CD4-positive, alpha-beta T cell treated with Interleukin-21 for 1 hour (primary cell): ENCODE measurements at regions not wholly inside any gene's neighbourhood (a gene's known extent, or its start where the extent isn't known, plus 50 kb on each side); places are given as distances from the start of the nearest gene placed in this dataset.

Experiments
- DNase-seq: peaks from one replicate; pipeline ENCODE4 v3.0.0-alpha.2; 2020

DNA sequence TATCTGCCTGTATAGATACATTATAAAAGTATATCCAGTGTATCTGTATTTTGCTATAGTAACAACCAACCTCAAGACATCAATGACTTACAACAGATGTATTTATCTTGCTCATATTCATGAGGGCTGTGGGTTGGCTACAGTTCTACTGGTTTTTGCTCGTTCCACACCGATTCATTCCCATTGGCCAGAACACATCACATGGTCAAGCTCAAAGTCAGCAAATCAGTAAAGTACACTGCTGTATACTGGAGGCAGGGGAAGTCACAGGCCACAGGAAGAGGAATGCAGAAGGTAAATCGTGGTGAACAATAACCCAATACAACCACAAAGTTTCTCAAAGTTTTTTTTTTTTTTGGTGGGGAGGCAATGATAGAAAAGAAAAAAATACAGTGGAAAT, 180.0 kb upstream of the CDKN3 start:
- no peak for DNase-seq

DNA sequence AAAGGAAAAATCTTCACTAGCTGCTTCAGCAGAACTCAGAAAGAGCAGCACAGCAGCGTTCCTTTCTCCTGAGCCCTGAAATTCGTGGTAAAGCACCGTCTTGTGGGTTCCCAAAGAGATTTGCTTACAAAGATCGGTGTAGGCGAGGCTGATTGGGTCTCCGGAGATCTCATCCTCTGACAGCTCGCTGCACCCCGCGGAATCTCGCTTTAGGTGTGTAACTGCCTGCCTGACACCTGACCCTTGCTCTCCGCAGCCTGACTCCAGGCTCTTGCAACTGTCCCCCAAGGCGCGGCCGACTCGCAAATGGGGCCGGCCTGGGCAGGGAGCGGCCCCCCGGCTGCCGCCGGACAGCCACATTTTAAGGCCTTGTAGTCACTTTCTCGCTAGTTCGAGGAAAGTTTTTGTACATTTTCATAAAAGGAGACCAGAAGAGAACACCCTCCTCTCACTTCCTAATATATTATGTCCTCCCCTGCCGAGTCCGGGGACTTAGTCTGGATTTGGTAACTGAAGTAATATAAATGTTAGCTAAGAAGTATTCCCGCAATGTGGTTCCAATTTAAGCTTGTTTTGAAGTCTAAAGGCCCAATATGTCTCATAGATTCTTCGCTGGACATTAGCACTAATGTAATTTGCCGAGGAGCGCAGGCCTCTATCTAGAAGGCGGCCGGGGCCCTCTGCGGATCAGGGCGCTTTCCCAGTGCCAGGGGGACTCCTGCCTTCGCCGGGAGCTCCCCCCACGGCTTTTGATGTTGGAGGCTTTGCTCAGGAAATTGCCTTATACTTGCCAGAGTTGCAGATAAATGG, 177.3 kb upstream of the CDKN3 start:
- DNase-seq = no peak

DNA sequence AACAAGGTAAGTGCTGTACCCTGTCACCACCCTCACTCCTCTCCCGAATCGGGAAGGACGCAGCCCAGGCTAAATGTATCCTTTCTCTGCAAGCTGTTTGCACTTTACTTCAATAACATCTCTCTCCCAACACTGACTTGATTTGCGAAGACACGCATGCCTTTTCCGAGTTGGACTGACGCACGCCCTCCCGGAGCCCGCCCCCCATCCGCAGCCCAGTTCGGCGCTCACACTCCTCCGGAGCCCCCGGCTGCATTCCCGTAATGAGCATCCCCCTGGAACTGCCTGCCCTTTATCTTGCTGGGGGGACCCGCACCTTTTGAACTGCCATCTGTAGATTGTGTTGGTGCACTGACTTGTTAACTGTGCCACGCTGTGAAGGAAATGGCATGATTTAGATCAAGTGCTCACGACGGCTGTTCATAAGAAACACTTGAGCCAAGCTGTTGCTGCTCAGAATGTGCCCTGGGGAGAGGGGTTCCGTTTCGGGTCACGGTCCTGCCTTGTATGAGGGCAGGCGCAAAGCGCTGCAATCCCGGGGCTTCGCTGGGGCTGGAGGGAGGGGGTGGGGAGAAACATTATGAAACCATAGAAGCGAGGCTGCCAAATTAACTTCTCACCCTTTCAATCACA, 176.6 kb upstream of the CDKN3 start:
- no peak for DNase-seq

DNA sequence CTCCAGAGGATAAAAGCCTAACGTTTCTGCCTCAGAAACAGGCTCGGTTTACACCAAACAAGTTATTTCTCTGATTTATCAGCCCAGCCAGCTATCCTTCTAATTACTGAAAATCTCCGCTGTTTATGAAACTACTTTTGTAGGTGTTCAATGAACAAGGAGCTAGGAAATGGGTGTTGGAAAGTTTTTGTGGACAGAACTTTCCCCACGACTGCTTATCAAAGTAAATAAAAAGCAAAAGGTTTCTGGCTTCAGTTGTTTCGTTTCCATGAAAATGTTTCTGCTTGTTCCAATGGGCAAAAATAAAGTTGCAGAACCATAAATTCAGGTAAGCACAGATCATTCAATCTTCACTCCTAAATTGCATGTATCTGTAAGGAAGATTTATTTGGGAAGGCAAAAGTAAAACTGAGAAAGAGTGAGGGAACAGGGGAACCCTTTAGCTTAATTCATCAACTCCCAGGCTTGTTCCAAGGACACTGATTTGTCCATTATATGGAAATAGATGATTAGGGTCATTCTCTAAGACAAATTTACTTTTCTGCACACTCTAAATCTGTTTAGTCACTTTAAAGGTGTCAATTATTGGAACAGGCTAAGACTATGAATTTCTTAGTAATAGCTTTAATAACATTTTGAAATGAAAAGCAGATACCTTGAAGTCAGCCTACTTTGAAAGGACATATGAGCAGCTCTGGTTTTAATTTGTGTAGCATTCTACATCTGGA, 175.9 kb upstream of the CDKN3 start:
- no peak for DNase-seq

DNA sequence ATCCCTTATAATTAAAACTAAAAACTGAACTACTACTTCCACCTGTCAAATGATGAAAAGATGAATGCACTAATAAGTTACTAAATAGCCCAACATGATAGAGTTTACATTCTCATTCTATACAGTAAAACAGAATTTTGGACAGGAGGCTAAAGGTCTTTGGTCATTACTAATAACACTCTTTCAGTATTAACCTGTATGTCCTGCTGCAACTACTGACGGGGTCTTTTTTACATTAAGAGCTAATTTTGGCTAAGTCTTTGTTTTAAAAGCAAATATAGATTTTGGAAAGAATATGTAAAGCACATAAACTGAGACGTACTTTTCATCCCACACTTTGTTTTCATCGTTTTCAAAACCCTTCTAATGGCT, 175.4 kb upstream of the CDKN3 start:
- DNase-seq = no peak

DNA sequence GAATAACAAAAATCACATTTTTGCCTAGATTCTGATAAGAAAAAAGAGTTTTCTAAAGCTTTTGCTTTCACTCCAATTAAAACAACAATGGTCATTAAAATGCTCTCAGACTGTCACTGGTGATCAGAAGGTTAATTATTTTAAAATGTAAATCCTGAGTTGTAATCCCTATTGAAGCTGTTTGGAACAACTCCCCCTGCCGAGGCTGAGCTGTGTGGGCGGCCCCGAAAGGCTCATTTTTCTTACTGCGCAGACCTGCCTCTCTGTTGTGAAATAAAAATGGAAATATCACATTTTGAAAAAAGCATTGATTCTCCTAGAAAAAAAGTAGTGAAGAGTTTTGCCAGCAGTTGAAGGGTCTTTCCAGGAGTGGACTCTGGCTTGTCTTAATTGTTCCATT, 174.8 kb upstream of the CDKN3 start:
- DNase-seq = no peak

DNA sequence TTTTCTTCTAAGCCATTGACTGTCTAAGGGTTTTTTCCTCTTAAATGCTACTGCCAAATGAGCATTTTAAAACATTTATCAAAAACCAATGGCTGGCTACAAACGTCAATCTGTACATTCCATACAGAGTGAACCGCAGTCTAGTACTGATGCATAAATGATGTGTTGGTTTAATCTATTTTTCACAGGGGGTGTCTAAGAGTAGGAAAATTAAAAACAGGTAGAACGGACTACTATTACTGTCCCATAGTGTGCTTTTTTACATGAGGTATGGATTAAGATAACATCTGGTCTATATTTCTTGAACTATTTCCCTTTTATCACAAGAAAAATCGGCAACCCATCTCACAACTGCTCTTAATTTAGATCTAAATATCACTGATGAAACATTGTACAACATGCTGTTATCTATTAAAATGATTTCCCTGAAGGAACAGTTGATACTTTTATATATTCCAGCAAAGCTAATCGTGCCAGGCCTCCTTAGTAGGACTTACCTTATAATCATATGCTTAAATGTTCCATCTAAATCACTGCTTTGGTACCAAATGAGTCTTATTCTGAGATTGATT, 172.9 kb upstream of the CDKN3 start:
- DNase-seq = no peak

DNA sequence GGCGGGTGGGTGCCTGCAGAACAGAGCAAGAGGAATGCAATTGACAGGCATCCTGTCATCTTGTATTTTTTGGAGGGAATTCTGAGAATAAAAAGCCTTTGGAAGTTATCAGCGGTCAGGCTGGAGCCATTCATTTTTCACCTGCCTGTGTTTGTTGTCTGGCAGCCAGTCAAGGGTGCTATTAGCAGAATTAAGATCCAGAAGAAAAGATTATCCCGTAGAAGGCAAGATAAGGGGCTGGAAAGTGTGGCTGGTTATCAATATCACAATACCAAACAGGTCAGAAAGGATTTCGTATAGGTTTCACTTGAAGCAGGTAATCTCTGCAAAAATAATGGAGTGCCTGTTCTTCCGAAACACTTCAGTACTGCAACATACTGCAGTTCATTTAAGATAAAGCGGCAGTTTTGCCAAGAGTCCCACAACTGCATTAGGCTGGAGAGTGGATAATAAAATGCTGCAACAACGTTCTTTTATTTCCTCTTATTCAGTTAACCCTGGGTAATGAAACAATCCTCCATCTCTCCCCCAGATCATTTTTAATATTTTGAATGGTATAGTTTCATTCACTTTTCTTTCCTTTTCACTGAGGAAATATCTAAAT, 171.2 kb upstream of the CDKN3 start:
- no peak for DNase-seq

DNA sequence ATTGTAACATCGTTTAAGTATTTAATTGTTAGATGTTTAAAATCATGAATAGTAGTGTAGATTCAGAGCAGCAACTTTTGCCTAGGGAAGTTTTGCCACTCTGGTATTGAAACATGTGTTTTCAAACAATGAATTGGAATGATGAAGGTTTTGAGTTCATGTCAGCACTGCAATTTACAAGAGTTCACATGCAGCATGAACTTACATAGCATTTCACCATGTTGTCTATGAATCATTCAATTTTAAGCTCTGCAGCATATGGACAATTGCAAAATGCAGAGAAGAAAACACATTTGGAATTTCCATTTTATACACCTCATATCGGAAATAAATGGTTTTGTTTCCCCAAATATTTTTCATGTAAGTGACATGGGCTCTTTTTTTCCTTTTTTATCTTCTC, 170.7 kb upstream of the CDKN3 start:
- DNase-seq = no peak

DNA sequence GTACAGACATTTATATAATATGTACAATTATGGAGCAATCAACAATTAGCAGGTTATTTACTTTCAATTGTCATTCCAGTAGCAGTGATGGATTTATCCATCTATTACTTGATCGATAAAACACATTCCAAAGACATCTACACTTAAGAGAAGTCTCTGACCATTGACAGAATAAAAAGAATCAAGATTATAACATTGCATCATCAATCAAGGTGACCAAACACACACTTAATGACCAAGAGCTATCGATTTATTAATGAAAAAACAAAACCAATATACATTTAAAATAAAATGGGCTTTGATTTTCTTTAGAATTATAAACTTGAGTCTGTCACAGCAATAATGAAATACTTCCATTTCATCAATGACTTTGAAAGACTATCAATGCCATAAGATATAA, 170.2 kb upstream of the CDKN3 start:
- DNase-seq = no peak

DNA sequence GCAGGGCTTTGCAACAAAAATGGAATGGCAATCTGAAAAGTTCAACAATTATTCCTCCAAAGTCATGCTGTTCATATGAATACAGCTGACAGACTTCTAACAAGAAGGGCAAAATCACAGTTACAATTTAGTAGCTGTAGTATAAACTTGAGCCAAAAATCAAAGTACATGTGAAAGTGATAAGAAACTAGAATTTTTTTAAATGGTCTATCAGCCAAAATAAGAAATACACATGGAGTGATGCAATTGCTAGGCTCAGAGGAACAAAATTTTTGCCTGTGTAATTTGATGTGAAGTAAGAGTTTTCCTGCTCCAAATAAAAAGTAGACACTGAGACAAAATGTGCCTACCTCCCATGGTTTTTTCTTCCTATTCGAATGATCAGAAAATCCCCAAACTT, 167.7 kb upstream of the CDKN3 start:
- no peak for DNase-seq

DNA sequence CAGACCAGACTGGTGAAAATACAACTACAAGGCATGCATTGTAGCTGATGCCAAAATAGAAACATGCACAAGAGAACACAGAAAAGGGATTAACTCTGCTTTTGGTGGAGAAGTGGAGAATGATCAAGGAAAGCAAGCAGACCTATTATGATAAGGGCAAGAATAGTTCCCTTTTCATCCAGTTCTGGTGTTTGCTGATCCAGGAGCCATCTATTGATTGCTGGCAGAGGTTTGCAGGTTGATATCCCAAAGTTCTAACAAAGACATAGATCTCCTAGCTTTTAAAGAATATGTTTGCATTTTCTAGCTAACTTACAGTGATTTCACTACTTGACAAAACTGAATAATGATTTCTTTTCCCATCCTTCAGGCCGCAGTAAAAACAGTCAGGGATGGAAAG, 166.2 kb upstream of the CDKN3 start:
- no peak for DNase-seq

DNA sequence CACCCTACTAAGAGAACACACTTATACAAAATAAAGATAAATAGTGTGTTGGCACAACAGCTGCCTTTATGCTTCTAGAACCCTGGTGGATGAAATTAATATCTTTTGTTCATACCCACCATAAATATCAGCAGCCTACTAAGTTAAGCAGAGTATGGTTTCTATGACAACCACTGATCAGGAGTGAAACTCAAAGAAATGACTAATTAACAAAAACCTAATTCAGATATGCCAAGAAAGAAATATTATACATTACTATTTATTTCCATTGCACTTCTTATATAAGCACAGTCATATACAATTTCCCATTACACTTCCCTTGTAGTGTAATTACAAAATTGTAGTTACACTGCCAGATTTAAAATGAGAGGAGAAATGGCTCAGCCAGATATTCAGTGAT, 164.1 kb upstream of the CDKN3 start:
- no peak for DNase-seq

DNA sequence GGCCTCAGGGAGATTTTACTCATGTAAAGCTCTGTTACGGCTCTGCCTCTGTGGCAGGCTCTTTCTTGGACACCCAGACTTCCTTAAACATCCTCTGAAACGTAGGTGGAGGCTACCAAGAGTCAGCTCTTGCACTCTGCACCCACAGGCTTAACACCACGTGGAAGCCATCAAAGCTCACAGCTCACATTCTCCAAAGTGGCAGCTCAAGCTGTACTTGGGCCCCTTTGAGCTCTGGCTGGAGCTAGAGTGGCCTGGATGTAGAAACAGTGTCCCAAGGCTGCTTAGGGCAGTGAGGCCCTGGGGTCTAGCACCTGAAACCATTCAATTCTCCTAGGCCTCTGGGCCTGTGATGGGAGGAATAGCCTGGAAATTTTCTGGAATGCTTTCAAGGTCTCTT, 155.3 kb upstream of the CDKN3 start:
- DNase-seq = no peak

DNA sequence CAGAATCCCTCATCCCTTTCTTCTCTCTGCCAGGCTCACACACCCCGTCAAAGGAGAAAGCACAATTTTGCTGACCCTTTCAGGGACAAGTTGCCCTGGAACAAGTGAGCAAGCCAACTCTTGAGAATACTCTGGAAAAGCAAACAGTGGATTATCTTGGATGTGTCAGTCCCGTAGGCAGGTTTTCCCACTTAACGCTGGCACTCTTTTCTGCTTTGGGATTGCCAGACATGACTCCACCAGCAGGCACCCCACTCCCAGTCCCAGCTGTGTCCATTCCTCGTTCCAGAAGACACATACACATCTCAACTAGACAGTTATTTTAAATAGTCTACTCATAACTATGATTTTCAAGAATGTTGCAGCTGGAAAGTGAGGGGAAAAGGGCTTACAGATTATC, 145.5 kb upstream of the CDKN3 start:
- no peak for DNase-seq

DNA sequence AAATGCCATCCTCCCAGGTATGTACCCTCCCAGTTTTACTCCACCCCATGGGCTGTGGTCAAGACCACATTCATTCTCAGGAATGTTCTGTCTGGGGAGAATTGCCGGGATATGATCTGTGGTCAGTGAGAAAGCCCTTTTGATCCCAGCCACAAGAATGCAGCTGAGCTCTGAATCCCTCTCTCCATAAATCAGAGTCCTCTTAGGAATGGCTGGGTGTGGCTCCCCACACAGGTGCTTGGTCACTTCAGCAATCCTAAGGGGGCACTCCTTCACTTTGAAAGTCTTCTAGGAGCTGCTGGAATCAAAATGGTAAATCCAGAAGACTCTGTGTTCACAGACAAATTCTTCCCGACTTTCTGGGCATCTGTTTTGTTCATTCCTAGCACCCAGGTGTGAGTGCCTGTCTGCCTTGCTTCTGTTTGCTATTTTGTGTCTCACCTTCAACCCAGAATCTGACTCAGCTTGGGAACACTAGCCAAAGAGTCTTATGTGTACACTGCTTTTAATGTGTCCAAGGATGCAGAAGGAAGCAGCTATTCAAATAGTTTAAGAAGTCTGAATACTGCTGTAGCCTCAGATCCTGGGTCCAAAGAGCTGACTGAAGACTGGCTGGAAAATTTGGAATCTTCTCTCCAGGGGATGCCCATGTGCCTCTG, 144.6 kb upstream of the CDKN3 start:
- DNase-seq = no peak

DNA sequence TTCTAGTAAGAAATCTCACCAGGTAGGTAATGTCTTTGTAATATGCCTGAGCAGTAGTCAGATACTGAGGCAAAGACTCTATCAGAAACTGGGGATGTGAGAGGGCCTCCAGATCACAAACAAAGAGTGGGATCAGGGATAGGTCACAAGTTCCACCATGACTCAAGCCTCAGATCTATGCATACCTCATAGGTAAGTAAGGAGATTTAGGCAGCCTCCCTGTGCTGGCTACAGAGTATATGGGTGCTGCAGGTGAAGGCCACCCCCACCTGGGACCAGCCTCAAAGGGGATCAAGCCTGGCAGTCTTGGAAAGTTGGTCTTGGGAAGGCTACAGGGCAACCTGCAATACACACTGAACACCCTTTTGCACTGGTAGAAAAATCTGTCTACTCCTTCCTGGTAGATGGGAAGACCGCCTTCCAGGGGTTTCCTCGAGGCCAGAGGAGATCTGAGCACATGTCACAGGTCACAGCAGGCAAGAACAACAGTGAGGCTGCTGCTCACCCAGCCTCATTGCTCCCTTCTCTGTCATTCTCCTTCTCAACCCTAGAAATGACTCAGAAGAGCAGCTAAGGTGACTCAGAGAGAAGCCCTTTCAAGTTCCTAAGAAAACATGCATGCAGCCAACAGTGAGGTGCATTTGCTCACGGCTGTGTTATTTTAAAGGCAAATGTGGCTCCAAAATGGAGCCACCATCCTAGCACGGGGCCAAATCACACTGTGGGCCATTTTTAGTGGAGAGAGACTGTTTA, 143.4 kb upstream of the CDKN3 start:
- no peak for DNase-seq

DNA sequence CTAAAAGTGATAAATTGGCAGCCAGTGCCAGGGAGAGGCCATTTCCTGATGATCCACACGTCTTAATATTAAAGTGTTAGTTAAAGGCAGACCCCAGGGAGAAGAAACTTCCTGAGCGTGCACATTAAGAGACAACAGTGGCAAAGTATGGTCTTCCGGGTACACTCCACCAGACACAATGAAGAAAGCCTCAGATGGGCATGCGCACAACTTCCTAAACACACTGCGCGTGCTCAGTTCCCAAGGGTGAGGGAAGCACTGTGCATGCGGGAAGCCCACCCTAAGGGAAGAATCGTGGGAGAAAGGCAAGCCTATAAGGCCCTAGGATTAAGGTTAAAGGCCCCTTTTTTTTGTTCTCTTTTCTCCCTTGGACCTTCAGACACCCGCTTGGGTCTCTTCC, 140.7 kb upstream of the CDKN3 start:
- DNase-seq = no peak

DNA sequence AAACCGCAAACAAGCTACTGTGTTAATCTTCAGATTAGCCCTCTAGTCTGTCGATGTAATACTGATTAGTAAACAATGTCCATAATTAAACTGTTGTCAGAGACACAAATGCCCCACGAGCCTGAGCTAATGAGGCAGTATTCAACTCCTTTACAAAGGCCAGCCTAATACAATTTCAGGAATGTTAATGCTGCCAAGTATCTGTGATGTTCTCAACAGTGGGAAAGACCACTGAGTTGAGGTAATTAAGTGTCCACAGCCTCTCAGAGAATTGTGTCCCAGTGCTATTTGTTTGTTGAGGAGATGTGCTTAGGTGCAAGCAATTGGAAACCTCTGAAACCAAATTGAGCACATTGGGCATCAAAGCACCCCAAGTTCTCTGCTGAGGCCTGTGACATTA, 139.4 kb upstream of the CDKN3 start:
- no peak for DNase-seq

DNA sequence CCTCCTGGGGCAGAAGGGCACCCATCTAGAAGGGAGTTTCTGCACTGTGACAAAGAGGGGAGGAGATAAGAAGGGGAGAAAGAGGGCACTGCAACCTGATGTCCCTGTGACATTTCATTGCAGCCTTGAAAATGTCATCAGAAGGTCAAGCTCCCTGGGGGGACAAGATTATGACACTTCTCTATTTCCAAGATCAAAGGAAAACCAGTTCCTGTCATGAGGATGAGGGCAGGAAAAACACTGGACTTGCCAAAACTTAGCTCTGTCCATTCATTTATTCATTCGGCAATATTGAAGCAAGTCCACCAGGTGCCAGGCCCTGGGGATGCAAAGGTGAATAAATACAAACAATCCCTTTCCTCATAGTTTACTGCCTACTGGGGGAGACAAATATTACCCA, 138.4 kb upstream of the CDKN3 start:
- no peak for DNase-seq

DNA sequence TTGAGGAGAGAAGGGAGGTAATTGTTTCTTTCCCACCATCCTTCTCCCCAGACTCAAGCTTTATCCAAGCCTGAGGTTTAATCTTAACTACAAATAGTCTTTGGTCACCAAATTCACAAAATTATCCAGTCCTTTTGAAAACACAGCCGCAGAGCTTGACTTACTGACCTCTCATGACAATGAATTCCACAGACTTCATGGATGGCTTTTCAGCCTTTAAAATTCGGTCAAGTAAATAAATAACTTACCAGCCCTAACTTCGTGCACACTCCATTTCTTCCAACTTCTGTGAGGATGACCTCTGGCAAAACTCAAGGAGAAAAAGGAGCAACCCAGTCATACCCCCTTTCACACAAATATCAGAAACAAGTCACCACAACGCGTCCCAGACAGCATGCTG, 137.0 kb upstream of the CDKN3 start:
- no peak for DNase-seq

DNA sequence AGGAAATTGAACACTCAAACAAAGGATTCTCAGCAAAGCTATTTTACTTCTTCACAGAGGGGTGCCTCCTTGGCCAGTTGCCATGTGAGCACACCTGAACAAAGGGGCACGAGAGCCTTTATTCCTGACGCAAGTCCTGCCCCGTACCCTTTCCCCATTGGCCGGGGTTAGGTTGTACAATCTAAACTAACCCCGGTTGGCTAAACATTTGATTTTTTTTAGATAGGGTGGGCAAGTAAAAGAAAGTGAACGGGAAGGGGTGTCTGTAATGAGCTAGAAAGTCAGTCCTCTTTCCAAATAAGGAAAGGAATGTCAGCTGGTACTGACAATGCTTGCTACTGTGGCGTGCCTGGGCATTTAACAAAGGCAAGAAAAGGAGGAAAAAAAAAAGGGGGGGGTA, 135.5 kb upstream of the CDKN3 start:
- no peak for DNase-seq
